PFSK-1 (cell line): ENCODE measurements at regions not wholly inside any gene's neighbourhood (a gene's known extent, or its start where the extent isn't known, plus 50 kb on each side); places are given as distances from the start of the nearest gene placed in this dataset.

Experiments
- FOXP2 ChIP-seq: optimal IDR thresholded peaks from 2 replicates; pipeline ENCODE3; 2011; ENCODE audit warnings: borderline replicate concordance, control low read depth, inconsistent platforms; ENCODE audit not compliant: insufficient read depth; ENCODE audit errors: extremely low read length, extremely low read depth
- POLR2AphosphoS5 ChIP-seq: IDR thresholded peaks from 2 replicates; pipeline ENCODE4 v1.6.1; 2012; ENCODE audit warnings: low read depth, mild to moderate bottlenecking, control low read depth, low read length, moderate library complexity
- REST ChIP-seq, 2 experiments: IDR thresholded peaks; 2 replicates each; pipeline versions ENCODE4 v1.6.1 to v1.8.0; 2011 to 2012; ENCODE audit warnings: low read depth in 2 of 2, low read length in 2 of 2, control low read depth in 1 of 2, inconsistent platforms in 1 of 2, mild to moderate bottlenecking in 1 of 2, moderate library complexity in 1 of 2; ENCODE audit not compliant: insufficient read depth in 1 of 2
- SIN3A ChIP-seq: IDR thresholded peaks from 2 replicates; pipeline ENCODE4 v1.6.1; 2012; ENCODE audit warnings: mild to moderate bottlenecking, low read length, moderate library complexity, borderline replicate concordance; ENCODE audit not compliant: insufficient read depth
- TAF1 ChIP-seq: IDR thresholded peaks from 2 replicates; pipeline ENCODE4 v1.6.1; 2012; ENCODE audit warnings: low read length, control low read depth, borderline replicate concordance; ENCODE audit not compliant: insufficient read depth

- no peak for TF ChIP-seq SIN3A
- TF ChIP-seq POLR2AphosphoS5: no peak
Measured at GRCh38 chr21:24948186-24948585, 659.1 kb downstream of the MRPL39 start.

- no peak for TF ChIP-seq POLR2AphosphoS5
- no peak for TF ChIP-seq TAF1
- no peak for TF ChIP-seq FOXP2
- no peak for TF ChIP-seq SIN3A
- no peak for TF ChIP-seq REST (IDR thresholded peaks at IDR 0.05; ENCODE audit: insufficient read depth in 1 of 2, low read depth in 2 of 2, low read length in 2 of 2)
Measured at GRCh38 chr21:24945910-24946309, 661.4 kb downstream of the MRPL39 start.

- no peak for TF ChIP-seq SIN3A
- no peak for TF ChIP-seq POLR2AphosphoS5
- no peak for TF ChIP-seq FOXP2
- no peak for TF ChIP-seq REST (IDR thresholded peaks at IDR 0.05; ENCODE audit: insufficient read depth in 1 of 2, low read depth in 2 of 2, low read length in 2 of 2)
- TF ChIP-seq TAF1: no peak
Measured at GRCh38 chr21:24941316-24942185, 665.7 kb downstream of the MRPL39 start.

GRCh38 chr21:24939291-24939690 lies 668.0 kb downstream of the MRPL39 start:
- no peak for TF ChIP-seq SIN3A
- no peak for TF ChIP-seq REST (IDR thresholded peaks at IDR 0.05; ENCODE audit: insufficient read depth in 1 of 2, low read depth in 2 of 2, low read length in 2 of 2)
- no peak for TF ChIP-seq FOXP2
- no peak for TF ChIP-seq POLR2AphosphoS5
- no peak for TF ChIP-seq TAF1

- TF ChIP-seq TAF1 (no peak), POLR2AphosphoS5 (no peak), REST (IDR thresholded peaks at IDR 0.05; ENCODE audit: insufficient read depth in 1 of 2, low read depth in 2 of 2, low read length in 2 of 2) (no peak)
Measured at GRCh38 chr21:24938573-24938972, 668.7 kb downstream of the MRPL39 start.
